ENCODE measurements at regions not wholly inside any gene's neighbourhood (a gene's known extent, or its start where the extent isn't known, plus 50 kb on each side); places are given as distances from the start of the nearest gene placed in this dataset.
"Not testable (repeated sequence)": the region's sequence is repeated elsewhere in the genome, so short reads cannot be mapped to it uniquely, and the experiment has no call there.

DNA sequence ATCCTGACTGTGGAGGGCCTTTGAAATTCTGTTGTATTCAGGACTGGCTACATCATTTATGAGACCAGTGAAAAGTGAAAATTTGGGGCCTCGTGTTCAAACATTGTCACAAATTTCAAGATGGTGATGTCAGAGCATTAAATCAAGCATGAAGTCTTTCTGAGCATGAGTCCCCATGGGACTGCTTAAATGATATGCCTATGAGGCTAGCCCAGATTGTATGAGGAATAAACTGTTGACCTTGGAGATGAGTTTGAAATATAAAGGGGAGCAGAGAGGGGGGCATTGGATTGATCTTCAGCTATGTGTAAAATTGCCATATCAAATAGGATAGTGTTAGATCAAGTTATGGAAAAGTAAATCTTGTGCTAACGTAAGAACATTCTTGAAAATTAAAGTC is 230.0 kb downstream of the SPANXN3 start:
- no peak overlapping the region for H3K27ac ChIP-seq (replicated peaks)
- no peak for DNase-seq (ENCODE audit: low read depth in 1 of 2, low spot score in 1 of 2)

DNA sequence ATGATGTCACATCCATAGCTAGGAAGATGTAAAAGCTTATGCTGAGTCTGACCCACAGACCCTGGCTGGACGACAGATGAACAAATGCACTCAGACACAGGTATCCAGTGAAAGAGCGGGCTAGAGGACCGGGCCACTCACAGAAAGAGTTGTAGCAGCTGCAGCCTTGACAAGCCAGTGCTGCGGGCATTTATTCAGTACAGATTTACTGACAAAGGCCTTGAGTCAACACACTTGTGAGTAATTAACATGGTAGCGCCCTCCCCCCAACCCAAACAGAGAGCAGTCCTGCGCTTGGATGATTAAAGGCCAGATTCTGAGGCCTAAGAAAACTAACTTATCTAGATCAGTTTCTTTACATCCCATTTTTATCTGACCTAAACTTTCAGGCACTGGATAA is 244.6 kb downstream of the SPANXN4 start:
- no peaks in the 10 kb centered on the region for H3K27me3 ChIP-seq (ENCODE audit: insufficient read depth, poor library complexity, severe bottlenecking)
- no peak overlapping the region for H3K4me3 ChIP-seq (replicated peaks; ENCODE audit: insufficient read depth, low read length)
- H3K27ac ChIP-seq (replicated peaks), result no peak overlapping the region
- TF ChIP-seq, protein P1, sequence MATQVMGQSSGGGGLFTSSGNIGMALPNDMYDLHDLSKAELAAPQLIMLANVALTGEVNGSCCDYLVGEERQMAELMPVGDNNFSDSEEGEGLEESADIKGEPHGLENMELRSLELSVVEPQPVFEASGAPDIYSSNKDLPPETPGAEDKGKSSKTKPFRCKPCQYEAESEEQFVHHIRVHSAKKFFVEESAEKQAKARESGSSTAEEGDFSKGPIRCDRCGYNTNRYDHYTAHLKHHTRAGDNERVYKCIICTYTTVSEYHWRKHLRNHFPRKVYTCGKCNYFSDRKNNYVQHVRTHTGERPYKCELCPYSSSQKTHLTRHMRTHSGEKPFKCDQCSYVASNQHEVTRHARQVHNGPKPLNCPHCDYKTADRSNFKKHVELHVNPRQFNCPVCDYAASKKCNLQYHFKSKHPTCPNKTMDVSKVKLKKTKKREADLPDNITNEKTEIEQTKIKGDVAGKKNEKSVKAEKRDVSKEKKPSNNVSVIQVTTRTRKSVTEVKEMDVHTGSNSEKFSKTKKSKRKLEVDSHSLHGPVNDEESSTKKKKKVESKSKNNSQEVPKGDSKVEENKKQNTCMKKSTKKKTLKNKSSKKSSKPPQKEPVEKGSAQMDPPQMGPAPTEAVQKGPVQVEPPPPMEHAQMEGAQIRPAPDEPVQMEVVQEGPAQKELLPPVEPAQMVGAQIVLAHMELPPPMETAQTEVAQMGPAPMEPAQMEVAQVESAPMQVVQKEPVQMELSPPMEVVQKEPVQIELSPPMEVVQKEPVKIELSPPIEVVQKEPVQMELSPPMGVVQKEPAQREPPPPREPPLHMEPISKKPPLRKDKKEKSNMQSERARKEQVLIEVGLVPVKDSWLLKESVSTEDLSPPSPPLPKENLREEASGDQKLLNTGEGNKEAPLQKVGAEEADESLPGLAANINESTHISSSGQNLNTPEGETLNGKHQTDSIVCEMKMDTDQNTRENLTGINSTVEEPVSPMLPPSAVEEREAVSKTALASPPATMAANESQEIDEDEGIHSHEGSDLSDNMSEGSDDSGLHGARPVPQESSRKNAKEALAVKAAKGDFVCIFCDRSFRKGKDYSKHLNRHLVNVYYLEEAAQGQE (IDR thresholded peaks at IDR 0.05; ENCODE audit: insufficient replicate concordance, low read depth), result no peak
- TF ChIP-seq, protein P2, sequence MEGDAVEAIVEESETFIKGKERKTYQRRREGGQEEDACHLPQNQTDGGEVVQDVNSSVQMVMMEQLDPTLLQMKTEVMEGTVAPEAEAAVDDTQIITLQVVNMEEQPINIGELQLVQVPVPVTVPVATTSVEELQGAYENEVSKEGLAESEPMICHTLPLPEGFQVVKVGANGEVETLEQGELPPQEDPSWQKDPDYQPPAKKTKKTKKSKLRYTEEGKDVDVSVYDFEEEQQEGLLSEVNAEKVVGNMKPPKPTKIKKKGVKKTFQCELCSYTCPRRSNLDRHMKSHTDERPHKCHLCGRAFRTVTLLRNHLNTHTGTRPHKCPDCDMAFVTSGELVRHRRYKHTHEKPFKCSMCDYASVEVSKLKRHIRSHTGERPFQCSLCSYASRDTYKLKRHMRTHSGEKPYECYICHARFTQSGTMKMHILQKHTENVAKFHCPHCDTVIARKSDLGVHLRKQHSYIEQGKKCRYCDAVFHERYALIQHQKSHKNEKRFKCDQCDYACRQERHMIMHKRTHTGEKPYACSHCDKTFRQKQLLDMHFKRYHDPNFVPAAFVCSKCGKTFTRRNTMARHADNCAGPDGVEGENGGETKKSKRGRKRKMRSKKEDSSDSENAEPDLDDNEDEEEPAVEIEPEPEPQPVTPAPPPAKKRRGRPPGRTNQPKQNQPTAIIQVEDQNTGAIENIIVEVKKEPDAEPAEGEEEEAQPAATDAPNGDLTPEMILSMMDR (IDR thresholded peaks at IDR 0.05; ENCODE audit: insufficient read depth, low read length), result no peak
- TF ChIP-seq GABPA (IDR thresholded peaks at IDR 0.05; ENCODE audit: low read depth) (no peak), SPI1 (IDR thresholded peaks at IDR 0.05; ENCODE audit: borderline replicate concordance, low read depth) (no peak), POLR2AphosphoS5 (IDR thresholded peaks at IDR 0.05; ENCODE audit: low read depth) (no peak)
- DNase-seq (ENCODE audit: low read depth in 1 of 2, low spot score in 1 of 2), result no peak

More for the DNA sequence above, 230.0 kb downstream of the SPANXN3 start:
- no peak overlapping the region for H3K4me3 ChIP-seq (replicated peaks; ENCODE audit: insufficient read depth, low read length)
- TF ChIP-seq POLR2AphosphoS5 (IDR thresholded peaks at IDR 0.05; ENCODE audit: low read depth), result no peak
- TF ChIP-seq SPI1 (IDR thresholded peaks at IDR 0.05; ENCODE audit: borderline replicate concordance, low read depth), result no peak
- TF ChIP-seq, protein P1 (IDR thresholded peaks at IDR 0.05; ENCODE audit: insufficient replicate concordance, low read depth), result no peak
- TF ChIP-seq, protein P2 (IDR thresholded peaks at IDR 0.05; ENCODE audit: insufficient read depth, low read length), result no peak
- no peak for TF ChIP-seq GABPA (IDR thresholded peaks at IDR 0.05; ENCODE audit: low read depth)
- H3K27me3 ChIP-seq (ENCODE audit: insufficient read depth, poor library complexity, severe bottlenecking), result no peaks in the 10 kb centered on the region

DNA sequence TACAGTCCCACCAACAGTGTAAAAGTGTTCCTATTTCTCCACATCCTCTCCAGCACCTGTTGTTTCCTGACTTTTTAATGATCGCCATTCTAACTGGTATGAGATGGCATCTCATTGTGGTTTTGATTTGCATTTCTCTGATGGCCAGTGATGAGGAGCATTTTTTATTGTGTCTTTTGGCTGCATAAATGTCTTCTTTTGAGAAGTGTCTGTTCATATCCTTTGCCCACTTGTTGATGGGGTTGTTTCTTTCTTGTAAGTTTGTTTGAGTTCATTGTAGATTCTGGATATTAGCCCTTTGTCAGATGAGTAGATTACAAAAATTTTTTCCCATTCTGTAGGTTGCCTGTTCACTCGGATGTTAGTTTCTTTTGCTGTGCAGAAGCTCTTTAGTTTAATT is 218.9 kb downstream of the SPANXN4 start:
- not testable (repeated sequence) for H3K4me3 ChIP-seq (replicated peaks; ENCODE audit: insufficient read depth, low read length); H3K27ac ChIP-seq (replicated peaks); H3K27me3 ChIP-seq (ENCODE audit: insufficient read depth, poor library complexity, severe bottlenecking); DNase-seq (ENCODE audit: low read depth in 1 of 2, low spot score in 1 of 2)

DNA sequence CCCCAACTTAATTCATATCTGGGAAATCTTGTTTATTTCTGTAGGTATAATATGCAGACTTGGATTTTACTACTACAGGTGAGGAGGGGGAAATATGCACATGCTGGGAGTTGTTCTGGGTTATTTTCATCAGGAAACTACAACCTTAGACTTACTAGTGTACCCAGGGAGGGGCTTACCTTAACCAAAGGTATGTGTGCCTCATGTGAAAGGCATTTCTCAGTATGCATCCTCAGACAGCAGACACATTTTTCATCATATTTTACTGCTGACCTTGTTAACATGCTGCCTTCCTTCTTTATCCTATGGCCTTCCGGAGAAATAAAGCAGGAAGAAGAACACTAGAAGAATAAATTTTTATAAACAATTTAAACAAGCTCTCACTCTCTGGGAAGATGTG is 214.9 kb downstream of the SPANXN4 start:
- H3K4me3 ChIP-seq (replicated peaks; ENCODE audit: insufficient read depth, low read length), result no peak overlapping the region
- TF ChIP-seq, protein P1 (IDR thresholded peaks at IDR 0.05; ENCODE audit: insufficient replicate concordance, low read depth), result no peak
- TF ChIP-seq, protein P2 (IDR thresholded peaks at IDR 0.05; ENCODE audit: insufficient read depth, low read length), result no peak
- TF ChIP-seq SPI1 (IDR thresholded peaks at IDR 0.05; ENCODE audit: borderline replicate concordance, low read depth), result no peak
- TF ChIP-seq GABPA (IDR thresholded peaks at IDR 0.05; ENCODE audit: low read depth), result no peak
- no peak for TF ChIP-seq POLR2AphosphoS5 (IDR thresholded peaks at IDR 0.05; ENCODE audit: low read depth)
- no peak overlapping the region for H3K27ac ChIP-seq (replicated peaks)
- H3K27me3 ChIP-seq (ENCODE audit: insufficient read depth, poor library complexity, severe bottlenecking), result no peaks in the 10 kb centered on the region
- DNase-seq (ENCODE audit: low read depth in 1 of 2, low spot score in 1 of 2), result no peak
